NOMO-1 treated with dmso at 0.1 percent for 144 hours (cell line): ENCODE measurements at regions not wholly inside any gene's neighbourhood (a gene's known extent, or its start where the extent isn't known, plus 50 kb on each side); places are given as distances from the start of the nearest gene placed in this dataset.
"Not testable (repeated sequence)": the region's sequence is repeated elsewhere in the genome, so short reads cannot be mapped to it uniquely, and the experiment has no call there.

Experiments
- DNase-seq: peaks from one replicate; lab custom pipeline; 2025; ENCODE audit not compliant: unreplicated experiment; lab: John Stamatoyannopoulos, UW

DNA sequence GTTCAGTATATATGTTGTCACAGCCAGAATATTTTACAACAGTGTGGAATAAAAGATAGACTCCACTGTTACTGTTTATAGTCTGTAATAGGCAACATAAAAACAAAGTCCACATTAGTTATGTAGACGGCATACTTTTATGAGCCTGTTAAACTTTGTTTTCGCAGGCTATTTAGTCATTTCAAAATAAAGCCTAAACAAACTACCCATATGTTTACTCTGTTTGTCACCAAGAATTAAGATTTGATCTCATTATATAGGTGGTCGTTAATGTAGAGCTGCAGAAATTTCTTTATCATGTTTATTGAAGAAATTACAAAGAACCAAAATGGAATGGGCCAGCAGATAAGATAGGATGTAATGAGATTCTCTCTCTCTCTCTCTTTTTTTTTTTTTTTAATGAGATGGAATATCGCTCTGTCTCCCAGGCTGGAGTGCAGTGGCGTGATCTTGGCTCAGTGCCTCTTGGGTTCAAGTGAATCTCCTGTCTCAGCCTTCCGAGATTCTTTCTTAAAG, 943.8 kb upstream of the SOX9 start:
- no peak for DNase-seq

GRCh38 chr17:71180801-71181385, 939.9 kb upstream of the SOX9 start:
- no peak for DNase-seq

DNA sequence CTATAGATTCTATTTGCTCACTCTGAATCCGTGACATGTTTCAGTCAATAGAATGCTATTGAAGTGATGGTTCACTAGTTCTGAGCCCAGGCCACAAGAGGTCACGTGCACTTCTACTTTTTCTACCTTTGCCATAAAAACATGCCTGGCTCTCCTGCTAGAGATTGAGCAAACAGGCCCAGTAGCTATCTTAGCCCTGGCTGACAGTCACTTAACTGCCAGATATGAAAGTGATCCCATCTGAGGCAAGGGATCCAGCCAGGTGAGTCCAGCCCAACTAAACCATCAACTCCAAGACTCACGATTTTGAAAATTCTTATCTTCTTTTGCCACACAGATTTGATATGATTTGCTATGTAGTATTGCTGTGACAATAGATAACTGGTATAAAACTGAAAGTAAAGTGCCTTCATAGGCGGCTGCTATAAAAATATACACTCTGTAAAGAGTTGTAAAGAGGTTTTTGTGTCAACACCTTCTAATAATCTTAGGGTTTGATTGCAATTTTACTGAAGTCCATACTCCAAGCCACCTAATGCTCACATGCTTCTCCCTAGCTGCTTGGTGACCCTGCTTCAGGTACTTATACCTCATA, 937.7 kb upstream of the SOX9 start:
- DNase-seq: no peak

- DNase-seq: no peak
These were observed 936.1 kb upstream of the SOX9 start for GRCh38 chr17:71184716-71185115.

- no peak for DNase-seq
These were observed 933.5 kb upstream of the SOX9 start for GRCh38 chr17:71187145-71187878.

- no peak for DNase-seq
These were observed 931.9 kb upstream of the SOX9 start for GRCh38 chr17:71188811-71189492.

GRCh38 chr17:71189493-71189831, 931.4 kb upstream of the SOX9 start:
- DNase-seq: no peak

GRCh38 chr17:71192039-71192555, 928.7 kb upstream of the SOX9 start:
- no peak for DNase-seq

DNA sequence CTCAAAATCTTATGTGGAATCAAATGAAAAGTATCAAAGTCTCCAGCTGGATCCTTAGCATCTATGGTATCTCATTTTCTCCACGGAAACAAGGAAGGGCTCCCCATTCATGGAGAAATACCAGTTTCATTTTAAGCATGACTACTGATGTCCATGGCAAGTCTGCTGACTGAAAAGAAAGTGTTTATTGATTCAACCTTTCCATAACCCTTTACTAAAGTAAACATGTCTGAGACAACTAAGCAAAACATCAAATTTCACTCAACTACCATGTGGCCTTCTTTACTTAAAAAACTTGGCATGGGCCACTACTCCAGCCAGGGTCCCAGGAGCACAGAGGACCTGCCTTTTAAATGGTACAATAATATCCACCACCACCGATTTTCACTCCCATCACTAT, 928.0 kb upstream of the SOX9 start:
- no peak for DNase-seq

DNA sequence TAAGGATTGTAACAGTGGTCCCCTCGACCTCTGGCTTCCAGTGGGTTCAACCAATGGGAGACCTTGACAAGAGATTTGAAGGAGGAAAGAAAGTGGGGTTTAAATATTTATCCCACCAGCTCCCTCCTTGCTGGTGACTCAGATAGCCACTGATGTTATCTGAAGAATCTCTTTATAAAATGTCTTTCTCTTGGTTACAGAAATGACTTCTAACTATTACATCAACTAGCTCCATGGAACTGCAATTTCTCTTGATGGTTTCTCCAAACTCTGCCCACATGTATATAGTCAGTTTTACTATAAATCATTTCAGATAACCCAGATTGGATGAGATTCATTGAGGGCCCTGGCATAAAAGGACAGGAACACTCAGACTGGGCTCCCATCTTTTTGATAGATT, 920.2 kb upstream of the SOX9 start:
- DNase-seq: no peak

- no peak for DNase-seq
These were observed 919.2 kb upstream of the SOX9 start for GRCh38 chr17:71201639-71202038.

GRCh38 chr17:71202449-71202848, 918.4 kb upstream of the SOX9 start:
- no peak for DNase-seq

- DNase-seq: no peak
These were observed 916.9 kb upstream of the SOX9 start for GRCh38 chr17:71203953-71204352.

DNA sequence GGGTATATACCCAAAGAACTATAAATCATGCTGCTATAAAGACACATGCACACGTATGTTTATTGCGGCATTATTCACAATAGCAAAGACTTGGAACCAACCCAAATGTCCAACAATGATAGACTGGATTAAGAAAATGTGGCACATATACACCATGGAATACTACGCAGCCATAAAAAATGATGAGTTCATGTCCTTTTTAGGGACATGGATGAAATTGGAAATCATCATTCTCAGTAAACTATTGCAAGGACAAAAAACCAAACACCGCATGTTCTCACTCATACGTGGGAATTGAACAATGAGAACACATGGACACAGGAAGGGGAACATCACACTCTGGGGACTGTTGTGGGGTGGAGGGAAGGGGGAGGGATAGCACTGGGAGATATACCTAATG, 914.9 kb upstream of the SOX9 start:
- not testable (repeated sequence) for DNase-seq

GRCh38 chr17:71208111-71208704, 912.6 kb upstream of the SOX9 start:
- no peak for DNase-seq

DNA sequence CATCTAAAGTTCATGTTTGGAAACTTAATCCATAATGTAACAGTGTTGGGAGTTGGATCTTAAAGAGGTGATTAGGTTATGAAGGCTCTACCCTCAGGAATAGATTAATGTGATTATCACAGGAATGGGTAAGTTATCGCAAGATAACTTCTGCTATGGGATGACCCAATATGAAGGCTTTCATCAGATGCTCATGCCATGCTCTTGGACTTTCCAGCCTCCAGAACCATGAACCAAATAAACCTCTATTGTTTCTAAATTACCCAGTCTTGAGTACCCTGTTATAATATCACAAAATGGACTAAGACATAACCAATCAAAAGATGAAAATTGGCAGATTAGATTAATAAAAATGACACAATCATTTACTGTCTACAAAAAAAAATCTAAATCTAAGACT, 906.9 kb upstream of the SOX9 start:
- DNase-seq: no peak

DNA sequence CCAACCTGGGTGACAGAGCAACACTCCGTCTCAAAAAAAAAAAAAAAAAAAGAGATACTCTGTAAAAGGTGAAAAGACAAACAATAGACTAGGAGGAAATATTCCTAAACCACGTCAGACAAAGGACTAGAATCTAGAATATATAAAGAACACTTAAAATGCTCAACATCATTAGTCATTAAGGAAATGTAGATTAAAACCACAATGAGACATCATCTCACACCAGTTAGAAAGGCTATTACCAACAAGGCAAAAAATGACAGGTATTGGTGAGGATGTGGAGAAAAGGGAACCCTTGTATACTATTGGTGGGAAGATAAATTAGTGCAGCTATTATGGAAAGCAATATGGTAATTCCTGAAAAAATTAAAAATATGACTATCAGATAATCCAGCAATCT, 903.1 kb upstream of the SOX9 start:
- no peak for DNase-seq

- DNase-seq: no peak
These were observed 895.8 kb upstream of the SOX9 start for GRCh38 chr17:71224824-71225575.

- no peak for DNase-seq
These were observed 893.0 kb upstream of the SOX9 start for GRCh38 chr17:71227841-71228240.

DNA sequence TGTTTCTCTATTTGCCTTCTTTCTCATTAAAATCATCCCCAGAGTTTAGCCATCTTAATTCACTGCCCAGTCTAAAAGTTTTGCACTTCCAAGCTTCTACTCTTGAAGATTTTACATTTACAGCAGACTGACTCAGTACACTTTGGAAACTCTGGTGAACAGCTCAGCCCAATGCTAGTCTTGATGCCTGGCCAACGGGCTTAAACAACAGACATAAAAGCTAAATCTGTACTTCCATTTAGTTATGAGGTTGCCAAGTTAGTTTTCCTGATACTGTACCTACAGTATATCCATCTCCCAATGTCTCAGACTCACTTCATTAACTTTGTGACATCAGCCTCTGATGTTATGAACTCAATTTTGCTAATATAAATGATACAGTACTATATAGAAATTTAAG, 891.8 kb upstream of the SOX9 start:
- DNase-seq: no peak
